ENCODE measurements at regions not wholly inside any gene's neighbourhood (a gene's known extent, or its start where the extent isn't known, plus 50 kb on each side); places are given as distances from the start of the nearest gene placed in this dataset.
"Not testable (repeated sequence)": the region's sequence is repeated elsewhere in the genome, so short reads cannot be mapped to it uniquely, and the experiment has no call there.

DNA sequence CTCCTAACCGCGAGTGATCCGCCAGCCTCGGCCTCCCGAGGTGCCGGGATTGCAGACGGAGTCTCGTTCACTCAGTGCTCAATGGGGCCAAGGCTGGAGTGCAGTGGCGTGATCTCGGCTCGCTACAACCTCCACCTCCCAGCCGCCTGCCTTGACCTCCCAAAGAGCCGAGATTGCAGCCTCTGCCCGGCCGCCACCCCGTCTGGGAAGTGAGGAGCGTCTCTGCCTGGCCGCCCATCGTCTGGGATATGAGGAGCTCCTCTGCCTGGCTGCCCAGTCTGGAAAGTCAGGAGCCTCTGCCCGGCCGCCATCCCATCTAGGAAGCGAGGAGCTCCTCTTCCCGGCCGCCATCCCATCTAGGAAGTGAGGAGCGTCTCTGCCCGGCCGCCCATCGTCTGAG is 58.8 kb upstream of the ANKRD30BL start:
- ATAC-seq; intact Hi-C loops (cut with micrococcal nuclease); DNase-seq: not testable (repeated sequence)

DNA sequence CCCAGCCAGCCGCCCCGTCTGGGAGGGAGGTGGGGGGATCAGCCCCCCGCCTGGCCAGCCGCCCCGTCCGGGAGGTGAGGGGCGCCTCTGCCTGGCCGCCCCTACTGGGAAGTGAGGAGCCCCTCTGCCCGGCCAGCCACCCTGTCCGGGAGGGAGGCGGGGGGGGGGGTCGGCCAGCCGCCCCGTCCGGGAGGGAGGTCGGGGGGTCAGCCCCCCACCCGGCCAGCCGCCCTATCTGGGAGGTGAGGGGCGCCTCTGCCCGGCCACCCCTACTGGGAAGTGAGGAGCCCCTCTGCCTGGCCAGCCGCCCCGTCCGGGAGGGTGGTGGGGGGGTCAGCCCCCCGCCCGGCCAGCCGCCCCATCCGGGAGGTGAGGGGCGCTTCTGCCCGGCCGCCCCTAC is 60.1 kb upstream of the ANKRD30BL start:
- intact Hi-C loops (cut with micrococcal nuclease); ATAC-seq; DNase-seq: not testable (repeated sequence)

DNA sequence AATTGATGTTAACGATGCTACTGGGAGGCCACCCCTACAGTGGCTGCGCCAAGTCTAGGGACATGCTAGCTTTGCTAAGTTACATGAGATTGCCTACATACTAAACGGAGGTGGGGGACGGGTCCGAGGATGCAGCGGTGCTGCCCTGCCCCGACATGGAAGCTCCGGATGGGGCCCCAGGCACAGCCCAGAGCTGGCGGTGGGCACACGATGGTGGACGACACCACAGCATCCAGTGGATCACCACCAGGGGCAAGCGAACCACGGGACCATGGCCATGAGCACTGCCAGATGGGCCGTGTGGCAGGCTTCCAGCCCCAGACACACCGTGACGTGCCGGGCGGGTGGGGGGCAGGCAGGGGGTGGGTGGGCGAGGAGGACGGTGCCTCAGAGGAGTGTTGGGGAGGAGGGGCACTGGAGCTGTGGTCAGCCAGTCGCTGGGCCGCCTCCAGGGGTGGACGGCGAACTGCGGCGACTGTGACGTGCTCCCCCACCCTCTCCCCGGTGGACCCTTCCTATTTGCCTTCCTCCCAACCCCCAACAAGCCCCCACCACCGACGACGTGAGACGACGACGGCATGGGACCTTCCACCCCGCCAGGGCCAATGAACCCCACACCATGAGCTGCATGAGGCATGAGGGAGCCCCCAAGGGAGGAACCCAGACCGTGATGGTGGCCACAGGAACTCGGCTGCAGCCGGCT is 90.6 kb upstream of the ANKRD30BL start:
- DNase-seq (no peak), ATAC-seq (no peak)

DNA sequence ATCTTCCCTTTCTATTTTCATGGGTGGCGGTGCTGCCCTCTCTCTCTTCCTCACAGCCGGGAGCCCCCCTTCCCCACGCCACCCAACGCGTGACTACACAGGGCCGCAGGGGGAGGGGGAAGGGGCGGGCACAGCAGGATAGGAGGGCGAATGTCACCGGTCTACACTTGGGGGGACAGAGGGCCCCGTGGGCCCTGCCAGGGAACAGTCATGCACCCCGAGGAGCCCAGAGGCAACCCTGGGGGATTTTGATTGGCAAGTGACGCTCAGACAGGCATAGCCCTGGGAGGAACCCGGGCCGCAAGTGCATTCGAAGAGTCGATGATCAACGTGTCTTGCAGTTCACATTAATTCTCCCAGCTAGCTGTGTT is 91.1 kb upstream of the ANKRD30BL start:
- intact Hi-C loops (cut with micrococcal nuclease), result no loop called here
- ATAC-seq (no peak), DNase-seq (no peak)

More for the DNA sequence above, 90.6 kb upstream of the ANKRD30BL start:
- intact Hi-C loops (cut with micrococcal nuclease), result no loop called here

DNA sequence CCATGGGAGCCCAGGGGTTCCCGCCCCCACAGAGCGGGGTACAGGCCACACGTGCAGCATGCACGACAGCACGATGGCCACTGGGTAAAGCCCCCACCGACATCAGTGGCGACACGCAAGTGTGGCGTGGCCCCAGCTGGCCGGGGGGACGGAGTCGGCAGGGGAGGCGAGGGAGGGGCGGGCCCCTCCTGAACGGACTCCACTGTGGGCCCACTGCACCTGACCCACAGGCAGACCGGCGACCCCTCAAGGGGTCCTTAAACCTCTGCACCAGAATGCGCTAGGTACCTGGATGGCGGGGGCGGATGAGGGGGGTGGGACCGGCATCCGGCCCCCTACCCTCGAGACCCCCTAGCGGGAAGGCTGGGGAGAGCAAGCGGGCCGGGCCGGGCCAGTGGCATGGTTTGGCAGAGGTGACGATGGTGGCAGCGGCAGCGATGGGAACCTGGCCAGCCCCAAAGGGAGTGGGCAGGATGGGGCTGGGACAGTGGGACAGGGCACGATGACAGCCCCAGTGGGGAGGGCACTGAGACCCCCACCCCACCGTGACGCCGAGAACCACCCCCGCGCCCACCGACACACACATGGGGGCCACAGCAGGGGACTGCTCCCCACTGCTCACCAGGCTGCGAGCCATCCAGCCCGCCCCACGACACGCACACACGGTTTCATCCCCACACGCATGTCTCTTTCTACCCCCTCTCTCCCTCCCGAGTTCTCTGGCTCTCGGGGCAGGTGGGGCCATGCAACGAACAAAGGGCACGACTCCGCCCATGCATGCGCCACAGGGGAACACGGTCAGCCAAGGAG is 91.9 kb upstream of the ANKRD30BL start:
- DNase-seq, result no peak
- no peak for ATAC-seq
- intact Hi-C loops (cut with micrococcal nuclease), result no loop called here

DNA sequence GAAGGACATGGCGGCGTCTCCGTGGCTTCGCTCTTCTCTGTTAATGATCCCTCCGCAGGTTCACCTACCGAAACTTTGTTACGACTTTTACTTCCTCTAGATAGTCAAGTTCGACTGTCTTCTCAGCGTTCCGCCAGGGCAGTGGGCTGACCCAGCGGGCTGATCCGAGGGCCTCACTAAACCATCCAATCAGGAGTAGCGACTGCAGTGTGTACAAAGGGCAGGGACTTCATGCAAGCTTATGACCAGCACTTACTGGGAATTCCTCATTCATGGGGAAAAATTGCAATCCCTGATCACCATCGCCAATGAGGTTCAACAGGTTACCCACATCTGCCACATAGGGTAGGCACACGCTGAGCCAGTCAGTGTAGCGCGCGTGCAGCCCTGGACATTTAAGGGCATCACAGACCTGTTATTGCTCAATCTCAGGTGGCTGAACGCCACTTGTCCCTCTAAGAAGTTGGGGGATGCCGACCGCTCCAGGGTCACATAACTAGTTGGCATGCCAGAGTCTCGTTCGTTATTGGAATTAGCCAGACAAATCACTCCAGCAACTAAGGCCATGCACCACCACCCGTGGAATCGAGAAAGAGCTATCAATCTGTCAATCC is 92.7 kb upstream of the ANKRD30BL start:
- DNase-seq; intact Hi-C loops (cut with micrococcal nuclease); ATAC-seq: not testable (repeated sequence)

DNA sequence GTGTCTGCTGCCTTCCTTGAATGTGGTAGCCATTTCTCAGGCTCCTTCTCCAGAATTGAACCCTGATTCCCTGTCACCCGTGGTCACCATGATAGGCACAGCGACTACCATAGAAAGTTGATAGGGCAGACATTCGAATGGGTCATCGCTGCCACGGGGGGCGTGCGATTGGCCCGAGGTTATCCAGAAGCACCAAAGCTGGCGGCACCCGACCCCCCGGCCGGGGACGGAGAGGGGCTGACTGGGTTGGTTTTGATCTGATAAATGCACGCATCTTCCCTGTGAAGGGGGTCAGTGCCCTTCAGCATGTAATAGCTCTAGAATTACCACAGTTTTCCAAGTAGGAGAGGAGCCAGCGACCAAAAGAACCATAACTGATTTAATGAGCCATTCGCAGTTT is 94.0 kb upstream of the ANKRD30BL start:
- ATAC-seq (no peak), DNase-seq (no peak)
- intact Hi-C loops (cut with micrococcal nuclease), result no loop called here

DNA sequence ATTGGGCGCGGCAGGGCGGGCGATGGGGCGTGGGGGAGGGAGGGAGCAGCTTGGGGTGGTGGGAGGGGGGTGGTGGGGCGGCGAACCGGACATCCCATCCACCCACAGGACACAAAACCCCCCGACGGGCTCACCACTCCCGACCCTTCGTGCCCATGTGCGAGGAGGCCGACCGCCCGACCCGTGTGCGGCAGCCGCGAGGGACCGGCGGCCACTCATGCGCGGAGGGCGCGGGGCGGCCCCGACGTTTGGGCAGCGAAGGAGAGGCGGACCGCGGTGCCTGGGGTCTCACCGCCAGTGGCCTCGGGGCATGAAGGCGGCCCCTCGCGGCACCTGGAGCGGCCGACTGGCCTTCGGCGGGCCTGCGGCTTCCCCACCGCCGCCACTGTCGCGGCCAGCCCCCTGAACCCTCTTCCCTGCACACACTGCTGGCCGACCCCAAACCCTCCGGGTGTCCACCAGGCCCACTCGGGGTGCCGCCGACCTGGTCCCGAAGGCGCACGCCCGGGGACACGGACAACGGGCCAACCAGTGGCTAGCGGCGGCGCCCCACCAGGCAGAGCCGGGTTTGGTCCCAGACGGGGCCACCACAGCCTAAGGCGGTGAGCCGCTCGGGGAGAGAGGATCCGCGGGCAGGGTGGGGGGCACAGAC is 94.6 kb upstream of the ANKRD30BL start:
- no peak for ATAC-seq
- intact Hi-C loops (cut with micrococcal nuclease), result no loop called here
- DNase-seq, result no peak

DNA sequence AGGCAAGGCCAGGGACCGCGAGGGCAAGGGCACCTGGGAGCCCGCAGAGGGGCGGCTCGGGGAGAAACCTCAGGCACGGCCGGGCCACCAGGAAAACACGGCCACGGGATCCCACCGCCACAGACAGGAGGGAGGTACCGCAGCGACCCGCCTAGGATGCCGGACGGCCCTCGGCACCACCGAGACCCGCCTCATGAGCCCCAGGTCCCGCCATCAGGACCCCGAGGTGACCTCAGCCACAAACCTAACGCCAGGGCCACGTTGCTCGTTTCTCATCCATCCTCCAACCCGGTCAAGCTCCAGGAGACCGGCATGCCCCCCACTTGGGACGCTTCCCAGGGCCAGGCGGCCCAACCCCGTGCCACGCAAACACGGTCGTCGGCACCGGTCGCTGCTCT is 95.2 kb upstream of the ANKRD30BL start:
- ATAC-seq; intact Hi-C loops (cut with micrococcal nuclease); DNase-seq: not testable (repeated sequence)

DNA sequence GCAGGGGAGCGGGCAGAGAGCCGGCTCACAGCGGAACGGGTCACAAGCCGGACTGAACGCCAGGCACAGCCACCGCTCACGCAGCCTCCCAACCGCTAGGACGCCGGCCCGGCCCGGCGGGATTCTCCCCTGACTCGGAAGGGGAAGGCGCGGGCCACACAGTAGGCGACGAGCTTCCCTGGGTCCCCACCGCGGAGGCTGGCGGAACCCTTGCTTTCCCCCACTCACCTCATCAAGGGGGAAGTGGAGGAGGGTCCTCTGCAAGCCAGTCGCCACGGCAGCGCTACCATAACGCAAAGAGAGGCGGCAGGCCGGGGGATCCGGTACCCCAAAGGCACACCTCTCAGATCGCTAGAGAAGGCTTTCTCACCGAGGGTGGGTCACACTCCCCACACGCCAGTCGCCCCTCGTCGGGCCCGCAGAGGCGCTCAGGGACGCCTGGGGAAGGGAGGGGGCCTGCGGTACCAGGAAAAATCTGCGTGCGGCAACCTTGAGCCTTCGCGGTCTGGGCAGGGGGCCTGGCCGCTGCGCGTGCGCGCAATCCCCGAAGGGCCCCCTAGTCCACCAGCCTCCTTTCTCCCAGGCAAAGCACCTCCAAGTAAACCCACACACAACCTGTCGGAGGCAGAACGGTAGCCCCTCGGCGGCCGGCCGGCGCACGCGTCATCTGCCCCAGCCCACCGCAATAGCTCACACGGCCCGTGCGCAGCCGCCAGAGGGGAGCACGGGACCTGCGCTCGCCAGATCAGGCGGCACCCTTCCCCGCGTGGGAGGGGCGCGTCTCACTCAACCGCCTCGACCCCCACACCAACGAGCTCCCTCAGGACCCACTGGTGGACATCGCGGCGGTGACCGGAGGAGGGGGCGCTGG is 95.8 kb upstream of the ANKRD30BL start:
- intact Hi-C loops (cut with micrococcal nuclease); ATAC-seq; DNase-seq: not testable (repeated sequence)

DNA sequence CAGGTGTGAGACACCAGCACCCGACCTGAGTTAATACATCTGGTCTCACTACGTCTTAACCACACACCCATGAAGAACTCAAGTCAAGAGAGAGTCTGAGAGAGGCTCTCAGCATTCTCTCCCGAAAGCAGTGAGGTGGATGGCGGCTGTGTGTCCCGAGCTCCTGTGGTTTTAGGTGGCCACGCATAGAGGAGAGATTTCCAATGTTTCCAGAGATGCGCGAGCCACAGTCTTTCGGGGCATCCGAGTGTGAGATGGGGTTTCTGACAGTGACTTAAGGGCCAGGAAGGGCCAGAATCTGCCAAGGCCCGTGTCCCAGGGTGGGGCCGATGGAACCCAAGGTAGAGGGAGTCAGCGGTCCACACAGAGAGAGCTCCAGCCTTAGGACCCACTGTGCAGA is 97.5 kb upstream of the ANKRD30BL start:
- intact Hi-C loops (cut with micrococcal nuclease); DNase-seq; ATAC-seq: not testable (repeated sequence)

DNA sequence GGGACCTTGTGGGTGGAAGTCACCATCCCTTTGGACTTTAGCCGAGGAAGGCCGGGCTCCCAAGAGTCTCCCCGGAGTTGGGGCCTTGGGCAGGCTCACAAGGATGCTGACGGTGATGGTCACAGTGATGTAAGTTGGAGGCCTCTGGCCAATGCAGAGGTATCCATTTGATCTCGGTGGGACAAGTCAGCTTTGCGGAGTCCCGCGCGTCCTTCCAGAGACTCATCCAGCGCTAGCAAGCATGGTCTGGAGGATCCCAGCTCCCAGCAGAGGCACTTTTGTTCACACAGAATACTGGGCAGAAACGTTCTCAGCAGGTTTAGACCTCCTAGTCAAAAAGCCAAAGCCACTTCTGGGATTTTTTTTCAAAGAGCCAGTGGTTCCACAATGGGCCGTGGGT is 103.8 kb upstream of the ANKRD30BL start:
- intact Hi-C loops (cut with micrococcal nuclease); ATAC-seq; DNase-seq: not testable (repeated sequence)

DNA sequence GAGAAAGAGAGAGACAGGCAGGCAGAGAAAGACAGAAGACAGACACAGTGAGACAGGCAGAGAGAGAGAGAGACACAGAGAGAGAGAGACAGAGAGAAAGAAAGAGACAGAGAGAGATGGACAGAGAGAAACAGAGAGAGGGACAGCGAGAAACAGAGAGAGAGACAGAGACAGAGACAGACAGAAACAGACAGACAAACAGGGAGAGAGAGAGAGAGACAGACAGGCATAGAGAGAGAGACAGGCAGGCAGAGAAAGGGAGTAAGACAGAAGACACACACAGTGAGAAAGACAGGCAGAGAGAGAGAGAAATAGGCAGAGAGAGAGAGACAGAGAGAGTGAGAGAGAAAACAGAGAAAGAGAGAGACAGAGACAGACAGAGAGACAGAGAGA is 105.3 kb upstream of the ANKRD30BL start:
- ATAC-seq (no peak), DNase-seq (no peak)
- intact Hi-C loops (cut with micrococcal nuclease), result no loop called here

DNA sequence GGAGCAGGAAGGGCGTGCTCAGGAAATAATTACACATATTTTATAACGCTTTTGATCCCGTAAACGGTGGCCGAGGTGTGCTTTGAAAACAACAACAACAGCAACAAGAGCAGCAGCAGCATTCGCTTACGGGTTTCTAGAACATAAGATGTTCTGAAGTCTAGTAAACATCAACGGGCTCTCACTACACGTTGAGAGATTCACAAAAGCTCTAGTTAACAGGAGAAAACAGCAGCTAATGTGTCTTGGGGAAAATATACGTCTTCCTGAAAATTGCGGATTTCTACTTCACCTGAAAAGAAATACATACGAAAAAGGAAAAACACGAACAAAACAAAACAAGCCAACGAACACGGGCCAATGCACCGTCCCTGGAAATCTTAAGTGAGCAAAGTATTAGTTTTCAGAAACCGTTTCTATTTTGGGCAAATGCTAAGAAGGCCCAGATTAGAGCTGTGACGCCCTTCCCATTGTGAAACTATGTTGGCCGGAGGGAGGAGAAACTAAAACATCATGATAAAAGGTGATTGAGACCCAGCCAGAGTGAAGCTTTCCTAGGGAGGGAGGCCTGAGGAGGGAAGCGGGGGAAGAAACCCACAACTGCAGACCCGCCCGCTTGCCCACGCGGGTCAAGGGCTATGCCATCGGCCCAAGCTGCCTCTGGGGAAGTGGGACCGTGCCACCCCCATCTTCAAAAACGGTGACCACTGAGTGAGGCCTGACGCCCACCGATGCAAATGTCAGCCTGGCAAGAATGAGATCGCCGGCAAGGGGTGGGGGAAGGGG is 105.9 kb upstream of the ANKRD30BL start:
- intact Hi-C loops (cut with micrococcal nuclease); ATAC-seq; DNase-seq: not testable (repeated sequence)

DNA sequence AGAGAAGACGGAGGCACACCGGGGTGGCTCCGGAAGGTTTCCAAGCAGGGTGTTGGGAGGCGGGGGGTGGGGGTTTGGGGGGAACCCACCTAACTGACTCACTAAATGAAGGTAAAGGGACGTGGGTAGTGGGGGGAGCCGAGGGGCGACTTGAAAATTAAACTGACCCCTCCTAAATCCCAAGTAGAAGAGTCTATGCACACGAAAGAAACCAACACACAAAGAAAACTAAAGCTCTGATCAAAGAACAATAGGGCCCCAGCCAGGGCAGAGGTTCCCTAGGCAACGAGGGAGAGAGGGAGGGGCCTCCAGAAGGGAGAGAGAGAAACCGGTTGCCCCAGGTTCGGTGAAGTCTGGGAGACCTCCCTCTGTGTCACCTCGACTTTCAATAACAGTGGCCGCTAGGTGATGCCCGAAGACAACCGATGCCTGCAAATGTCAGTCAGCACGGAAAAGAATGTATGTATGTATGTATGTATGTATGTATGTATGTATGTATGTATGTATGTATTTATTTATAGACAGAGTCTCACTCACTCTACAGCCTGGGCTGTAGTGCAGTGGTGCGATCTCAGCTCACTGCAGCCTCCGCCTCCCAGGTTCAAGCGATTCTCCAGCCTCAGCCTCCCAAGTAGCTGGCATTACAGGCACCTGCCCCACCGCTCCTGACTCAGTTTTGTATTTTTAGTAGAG is 106.7 kb upstream of the ANKRD30BL start:
- ATAC-seq; DNase-seq; intact Hi-C loops (cut with micrococcal nuclease): not testable (repeated sequence)

DNA sequence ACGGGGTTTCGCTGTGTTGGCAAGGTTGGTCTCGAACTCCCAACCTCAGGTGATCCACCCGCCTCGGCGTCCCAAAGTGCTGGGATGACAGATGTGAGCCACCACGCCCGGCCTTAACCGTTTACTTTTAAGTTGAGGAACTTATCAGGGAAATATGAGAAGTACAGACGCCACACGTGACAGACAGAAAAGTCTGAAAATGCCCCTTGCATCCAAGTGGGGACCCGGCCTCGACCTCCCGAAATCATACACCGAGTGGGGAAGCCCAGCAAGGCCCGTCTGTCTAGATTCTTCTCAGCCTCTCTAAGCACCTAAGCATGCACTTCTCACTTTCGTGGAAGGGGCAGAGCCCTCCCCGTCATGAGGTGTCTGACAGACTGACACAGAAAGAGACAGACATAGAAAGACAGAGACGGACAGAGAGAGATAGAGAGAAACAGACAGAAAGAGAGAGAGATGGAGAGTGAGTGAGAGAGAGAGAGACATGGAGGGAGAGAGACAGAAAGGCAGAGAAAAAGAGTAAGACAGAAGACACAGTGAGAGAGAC is 107.3 kb upstream of the ANKRD30BL start:
- ATAC-seq (no peak), DNase-seq (no peak)
- intact Hi-C loops (cut with micrococcal nuclease), result no loop called here

DNA sequence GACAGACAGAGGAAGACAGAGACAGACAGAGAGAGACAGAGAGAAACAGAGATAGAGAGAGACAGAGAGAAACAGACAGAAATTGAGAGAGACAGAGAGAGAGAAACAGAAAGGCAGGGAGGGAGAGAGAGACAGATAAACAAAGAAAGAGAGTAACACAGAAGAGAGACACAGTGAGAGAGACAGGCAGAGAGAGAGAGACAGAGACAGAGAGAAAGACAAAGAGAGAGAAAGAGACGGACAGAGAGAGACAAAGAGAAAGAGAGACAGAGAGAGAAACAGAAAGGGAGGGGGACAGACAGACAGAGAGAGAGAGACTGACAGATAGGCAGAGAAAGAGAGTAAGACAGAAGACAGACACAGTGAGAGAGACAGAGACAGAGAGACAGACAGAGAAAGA is 108.5 kb upstream of the ANKRD30BL start:
- intact Hi-C loops (cut with micrococcal nuclease), result no loop called here
- ATAC-seq (no peak), DNase-seq (no peak)
